HL-60 (cell line): ENCODE measurements at regions not wholly inside any gene's neighbourhood (a gene's known extent, or its start where the extent isn't known, plus 50 kb on each side); places are given as distances from the start of the nearest gene placed in this dataset.

ENCODE experiments used
- POLR2AphosphoS5 ChIP-seq: IDR thresholded peaks from 2 replicates; pipeline ENCODE4 v1.6.1; 2012; ENCODE audit warnings: low read depth
- TF ChIP-seq, protein P1 (sequence below): IDR thresholded peaks from one replicate; pipeline ENCODE4 v1.5.1; 2011; ENCODE audit warnings: low read length, control low read depth, inconsistent platforms; ENCODE audit not compliant: insufficient read depth

GRCh38 chr1:82091729-82092128 lies 291.0 kb downstream of the ADGRL2 start:
- TF ChIP-seq POLR2AphosphoS5, result no peak
- TF ChIP-seq, protein P1, sequence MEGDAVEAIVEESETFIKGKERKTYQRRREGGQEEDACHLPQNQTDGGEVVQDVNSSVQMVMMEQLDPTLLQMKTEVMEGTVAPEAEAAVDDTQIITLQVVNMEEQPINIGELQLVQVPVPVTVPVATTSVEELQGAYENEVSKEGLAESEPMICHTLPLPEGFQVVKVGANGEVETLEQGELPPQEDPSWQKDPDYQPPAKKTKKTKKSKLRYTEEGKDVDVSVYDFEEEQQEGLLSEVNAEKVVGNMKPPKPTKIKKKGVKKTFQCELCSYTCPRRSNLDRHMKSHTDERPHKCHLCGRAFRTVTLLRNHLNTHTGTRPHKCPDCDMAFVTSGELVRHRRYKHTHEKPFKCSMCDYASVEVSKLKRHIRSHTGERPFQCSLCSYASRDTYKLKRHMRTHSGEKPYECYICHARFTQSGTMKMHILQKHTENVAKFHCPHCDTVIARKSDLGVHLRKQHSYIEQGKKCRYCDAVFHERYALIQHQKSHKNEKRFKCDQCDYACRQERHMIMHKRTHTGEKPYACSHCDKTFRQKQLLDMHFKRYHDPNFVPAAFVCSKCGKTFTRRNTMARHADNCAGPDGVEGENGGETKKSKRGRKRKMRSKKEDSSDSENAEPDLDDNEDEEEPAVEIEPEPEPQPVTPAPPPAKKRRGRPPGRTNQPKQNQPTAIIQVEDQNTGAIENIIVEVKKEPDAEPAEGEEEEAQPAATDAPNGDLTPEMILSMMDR, result no peak
